T-helper 2 cell treated with Interferon-gamma antibody and Interleukin-4, amounts not matched to agents 100 ng/mL and 5 ng/mL, for 36 hours (primary cell): ENCODE measurements at regions not wholly inside any gene's neighbourhood (a gene's known extent, or its start where the extent isn't known, plus 50 kb on each side); places are given as distances from the start of the nearest gene placed in this dataset.

Experiments
- intact Hi-C: fragments of 100-400 bp; cut with micrococcal nuclease; formaldehyde crosslinking; loops from one replicate; pipeline ENCODE4 v1.15.1; 2023

- intact Hi-C loops = no loop called here
Observed at GRCh38 chrX:58051346-58051745, 141.1 kb upstream of the ZXDA start.

DNA sequence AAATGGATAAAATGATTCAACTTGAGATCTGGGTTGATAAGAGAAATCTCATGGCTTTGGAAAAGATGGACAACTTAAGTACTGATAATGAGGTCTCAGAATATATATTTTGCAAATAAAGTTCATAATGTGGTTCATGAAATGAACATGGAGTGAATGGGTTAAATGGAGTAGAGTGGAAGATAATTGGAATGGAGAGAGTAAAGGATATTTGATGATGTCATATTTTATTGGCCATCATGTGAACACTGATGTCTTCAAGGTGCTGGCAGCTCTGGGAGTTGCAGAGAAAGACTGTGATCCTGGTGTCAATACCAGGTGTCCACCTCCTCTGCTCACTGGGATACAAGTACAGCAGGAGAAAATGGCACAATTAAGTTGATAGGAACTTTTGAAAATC, 133.9 kb upstream of the ZXDA start:
- intact Hi-C loops = no loop called here

DNA sequence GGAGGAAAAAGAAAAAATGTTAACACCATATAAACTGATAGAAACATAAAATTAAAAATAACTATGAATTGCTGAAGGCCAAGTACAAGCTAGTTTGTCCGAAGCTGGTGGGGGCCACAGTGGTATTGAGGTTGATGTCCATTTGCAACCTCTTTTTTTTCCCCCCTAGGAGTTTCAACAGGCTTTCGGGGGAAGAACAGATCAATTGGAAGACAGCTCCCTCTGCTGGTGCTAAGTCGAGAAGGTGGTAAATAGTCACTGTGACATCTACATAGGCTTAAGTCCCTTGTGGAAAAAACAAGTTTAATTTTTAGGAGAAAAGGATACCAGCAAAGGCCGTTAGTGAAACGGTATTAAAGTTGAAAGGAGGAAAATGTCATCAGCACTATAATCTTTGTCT, 115.7 kb upstream of the ZXDA start:
- intact Hi-C loops = loop anchor here (5.0 to 10.0 kb wide), 2 partner anchors 451 to 499 kb away; no protein-coding TSS in a partner anchor

DNA sequence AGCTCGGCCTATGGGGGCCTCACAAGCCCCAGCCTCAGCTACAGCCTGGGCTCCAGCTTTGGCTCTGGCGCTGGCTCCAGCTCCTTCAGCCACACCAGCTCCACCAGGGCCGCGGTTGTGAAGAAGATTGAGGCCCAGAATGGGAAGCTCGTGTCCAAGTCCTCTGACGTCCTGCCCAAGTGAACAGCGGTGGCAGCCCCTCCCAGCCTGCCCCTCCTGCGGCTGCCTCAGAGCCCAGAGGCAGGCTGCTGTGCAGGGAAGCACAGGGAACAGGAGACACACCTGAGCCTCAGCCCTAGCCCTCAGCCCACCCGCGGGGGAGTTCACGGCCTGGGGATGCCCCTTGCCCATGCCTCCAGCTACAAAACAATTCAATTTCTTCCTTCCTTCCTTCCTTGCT, 75.7 kb upstream of the ZXDA start:
- intact Hi-C loops = no loop called here

- intact Hi-C loops = no loop called here
Observed at GRCh38 chrX:57984620-57985019, 74.4 kb upstream of the ZXDA start.

- intact Hi-C loops = no loop called here
Observed at GRCh38 chrX:57977992-57978391, 67.7 kb upstream of the ZXDA start.

DNA sequence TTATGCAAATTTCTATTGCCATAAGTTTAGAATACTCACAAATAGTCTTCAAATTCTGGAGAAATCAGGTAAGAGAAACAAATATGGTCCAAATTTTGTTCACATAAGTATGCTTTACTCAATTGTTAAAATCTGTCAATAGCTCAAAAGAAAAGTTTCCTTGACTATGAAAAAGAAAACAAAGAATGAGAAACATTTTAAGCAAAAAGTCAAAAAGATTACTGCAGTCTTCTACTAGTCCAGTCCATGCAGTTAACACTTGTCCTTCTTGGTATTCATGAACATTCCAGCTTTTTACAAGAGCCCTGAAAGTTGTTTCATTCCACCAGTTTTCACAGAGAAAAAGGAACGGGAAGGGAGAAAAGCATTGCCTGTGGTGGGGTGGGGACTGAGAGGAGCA, 54.7 kb upstream of the ZXDA start:
- intact Hi-C loops = no loop called here
